SKM-1 treated with dmso at 0.1 percent for 144 hours (cell line): ENCODE measurements at regions not wholly inside any gene's neighbourhood (a gene's known extent, or its start where the extent isn't known, plus 50 kb on each side); places are given as distances from the start of the nearest gene placed in this dataset.

ENCODE experiments used
- DNase-seq: peaks from one replicate; lab custom pipeline; 2025; ENCODE audit not compliant: unreplicated experiment; lab: John Stamatoyannopoulos, UW

DNA sequence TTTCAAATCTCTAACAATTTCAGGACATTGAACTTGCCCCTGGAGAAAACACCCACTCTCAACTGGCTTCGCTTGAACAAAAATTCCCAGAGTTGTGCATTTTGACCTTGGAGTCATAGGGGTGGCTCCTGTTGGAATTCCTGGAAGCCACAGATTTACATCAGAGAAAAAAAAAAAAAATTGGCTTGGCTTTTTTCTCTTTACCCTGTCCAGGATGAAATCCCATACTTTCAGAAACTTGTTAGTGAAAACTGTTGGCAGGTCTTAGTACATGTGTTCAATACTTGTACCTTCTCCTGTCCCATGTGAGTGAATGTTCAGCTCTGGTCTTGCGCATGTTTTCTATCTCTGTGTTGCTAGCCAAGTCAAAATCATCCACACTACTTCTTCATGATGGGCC is 228.8 kb downstream of the TGFB2 start:
- no peak for DNase-seq

DNA sequence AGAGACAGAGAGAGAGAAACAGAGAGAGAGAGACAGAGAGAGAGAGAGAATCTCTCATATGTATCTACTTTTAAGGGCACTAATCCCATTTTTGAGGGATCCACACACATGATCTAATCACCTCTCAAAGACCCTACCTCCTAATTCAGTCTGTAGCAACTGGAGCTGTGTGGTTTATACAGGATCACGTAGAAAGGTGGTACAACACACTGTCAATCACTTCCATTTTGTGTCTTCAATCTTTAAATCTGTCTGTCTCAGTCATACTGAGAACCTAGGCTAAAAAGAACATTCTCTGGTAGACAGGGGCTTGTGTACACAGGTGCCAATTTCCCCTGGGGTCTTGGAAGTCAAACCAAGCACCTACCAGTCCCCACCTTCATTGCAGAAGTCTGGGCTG is 229.9 kb downstream of the TGFB2 start:
- DNase-seq = no peak

GRCh38 chr1:218575856-218576255 is 230.7 kb downstream of the TGFB2 start:
- no peak for DNase-seq

DNA sequence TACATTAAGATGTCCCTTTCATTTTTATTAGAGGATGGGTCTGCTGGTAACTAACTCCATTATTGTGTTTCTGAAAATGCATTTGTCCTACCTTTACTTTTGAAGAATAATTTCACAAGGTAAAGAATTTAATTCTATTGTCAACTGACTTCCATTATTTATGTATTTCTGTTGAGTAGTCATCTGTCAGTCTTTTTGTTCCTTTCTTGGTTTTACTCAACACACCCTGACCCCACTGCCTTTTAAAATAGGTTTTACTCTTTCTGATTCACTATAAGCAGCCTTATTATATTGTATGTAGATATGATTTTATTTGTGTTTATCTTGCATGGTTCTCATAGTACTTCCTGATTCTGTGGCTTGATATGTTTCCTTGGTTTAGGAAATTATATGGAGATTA is 237.5 kb downstream of the TGFB2 start:
- DNase-seq = no peak

DNA sequence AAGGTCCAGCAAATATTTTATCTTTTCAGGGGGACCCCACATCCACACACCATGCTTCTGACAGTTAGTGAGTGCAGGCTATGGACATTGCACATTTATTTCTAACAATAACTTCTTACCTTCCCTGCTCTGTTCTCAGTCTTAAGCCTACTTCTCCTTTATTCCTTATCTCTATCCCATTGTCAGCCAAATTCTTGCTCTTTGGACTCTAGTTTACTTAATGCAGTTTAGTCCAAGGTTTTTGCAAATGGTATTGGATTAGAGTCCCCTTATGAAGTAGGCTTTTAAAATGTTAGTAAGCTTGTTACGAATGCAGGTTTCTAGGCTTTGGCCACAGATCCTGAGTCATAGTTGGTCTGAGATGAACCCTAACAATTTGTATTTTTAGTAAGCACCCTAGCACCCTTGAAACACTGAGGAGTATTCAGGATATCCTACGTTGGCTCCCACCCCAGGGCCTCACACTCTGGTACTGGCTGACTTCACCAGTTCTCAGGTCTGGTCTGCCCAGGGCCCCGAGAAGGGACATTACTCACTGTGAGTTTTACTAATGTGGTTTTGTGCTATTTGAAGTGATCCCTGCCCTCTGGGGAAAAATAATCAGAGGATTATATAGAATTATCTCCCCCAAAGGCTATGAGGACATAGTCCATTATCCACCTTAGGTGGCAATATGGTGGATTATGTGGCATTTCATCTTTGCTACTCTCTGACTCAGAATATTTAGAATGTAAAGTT is 239.5 kb downstream of the TGFB2 start:
- no peak for DNase-seq

DNA sequence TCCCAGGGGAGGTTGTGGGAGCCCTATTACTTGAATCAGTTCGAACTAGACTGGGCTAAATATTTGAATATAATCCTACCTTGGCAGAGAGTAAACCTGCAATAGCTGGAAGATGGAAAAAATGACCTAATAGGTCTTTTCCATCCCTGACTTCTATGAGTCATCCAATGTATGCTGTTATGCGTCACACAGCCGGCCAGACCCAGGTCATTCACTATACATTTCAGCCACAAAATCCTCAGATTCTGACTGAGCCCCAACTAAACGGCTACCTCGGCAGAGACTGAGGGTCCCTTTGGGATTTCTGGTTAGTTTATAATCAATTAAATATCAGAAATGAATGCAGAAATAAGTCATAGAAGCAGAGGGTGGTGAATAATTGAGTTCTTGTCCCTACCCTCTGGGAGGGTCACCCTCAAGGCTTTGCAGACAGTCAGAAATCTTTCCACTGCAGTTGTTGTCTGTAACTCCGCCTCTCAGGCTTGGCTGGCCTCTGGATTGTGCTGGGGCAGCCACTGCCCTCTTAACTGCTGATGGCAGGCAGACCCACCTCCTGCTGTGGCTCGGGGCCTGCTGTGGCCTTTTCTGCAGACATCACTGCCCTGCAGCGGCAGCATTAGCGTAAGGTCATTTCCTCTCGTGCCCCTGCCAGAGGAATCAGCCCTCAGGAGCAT is 240.5 kb downstream of the TGFB2 start:
- no peak for DNase-seq

DNA sequence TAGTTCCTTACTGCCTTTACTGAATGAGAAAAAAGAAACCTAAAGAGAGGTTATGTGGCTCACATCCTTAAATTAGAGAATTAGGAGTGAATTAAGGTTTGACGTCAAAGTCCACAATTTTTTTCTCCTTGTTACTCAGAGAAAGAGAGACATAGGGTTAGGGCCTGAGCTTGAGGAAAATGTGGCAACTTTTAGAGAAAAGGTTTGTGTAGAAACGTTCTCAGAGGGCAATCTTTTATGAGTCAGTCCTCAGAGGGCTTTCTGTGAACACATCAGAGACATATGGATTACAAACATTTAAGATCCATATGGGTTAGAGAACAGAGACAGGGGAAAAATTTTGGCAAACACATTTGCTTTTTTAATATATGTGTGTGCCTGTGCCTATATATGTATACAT is 242.8 kb downstream of the TGFB2 start:
- no peak for DNase-seq

- peak; percentile 84 for DNase-seq
These were observed 243.5 kb downstream of the TGFB2 start for GRCh38 chr1:218588540-218589172.

DNA sequence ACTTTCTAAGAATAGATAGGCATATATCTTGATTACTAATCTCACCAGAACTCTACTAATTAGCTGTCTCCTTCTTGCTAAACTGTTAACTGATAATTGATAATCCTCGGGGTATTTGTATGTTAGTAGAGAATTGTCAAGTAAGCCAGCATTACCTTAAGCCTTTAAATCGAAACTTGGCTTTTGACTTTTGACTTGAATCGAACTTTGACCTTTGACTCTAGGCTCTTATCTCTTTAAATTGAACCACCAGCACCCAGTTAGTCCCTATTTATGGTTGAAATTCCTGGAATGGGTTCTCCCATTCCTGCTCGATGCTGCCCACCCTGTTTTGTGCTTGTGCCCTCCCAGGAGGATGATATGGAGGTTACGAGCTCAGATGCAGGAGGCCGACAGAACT is 244.4 kb downstream of the TGFB2 start:
- DNase-seq = no peak

DNA sequence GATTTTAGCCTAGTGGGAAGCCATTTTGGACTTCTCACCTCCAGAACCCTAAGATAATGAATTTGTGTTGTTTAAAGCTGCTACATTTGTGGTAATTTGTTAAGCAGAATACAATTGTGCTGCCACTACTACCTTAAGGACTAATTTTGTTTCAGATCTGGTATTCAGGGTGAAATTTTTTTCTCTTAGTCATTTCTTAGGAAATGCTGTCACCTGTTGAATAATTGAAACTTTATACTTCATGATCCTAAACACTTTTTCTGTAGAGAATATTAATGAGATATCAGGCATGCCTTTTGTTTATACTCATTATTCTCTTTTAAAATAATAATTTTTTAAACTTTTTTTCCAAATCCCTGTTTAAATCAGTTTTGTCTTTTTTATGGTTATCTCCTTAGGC is 246.8 kb downstream of the TGFB2 start:
- DNase-seq = no peak

DNA sequence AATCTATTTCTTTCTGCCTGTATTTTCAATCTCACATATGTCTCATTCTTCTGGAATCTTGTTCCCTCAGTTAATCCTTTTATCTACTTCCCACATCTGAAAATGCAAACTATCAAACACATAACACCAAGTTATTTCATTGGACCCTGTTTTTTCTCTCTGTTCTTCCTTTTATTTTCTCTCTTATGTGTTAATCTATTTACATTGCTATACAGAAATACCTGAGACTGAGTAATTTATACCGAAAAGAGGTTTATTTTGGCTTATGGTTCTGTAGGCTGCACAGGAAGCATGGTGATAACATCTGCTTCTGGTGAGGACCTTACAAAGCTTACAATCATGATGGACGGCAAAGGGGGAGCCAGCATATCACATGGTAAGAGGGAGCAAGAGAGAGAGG is 247.6 kb downstream of the TGFB2 start:
- DNase-seq = no peak

- DNase-seq = no peak
These were observed 255.8 kb downstream of the TGFB2 start for GRCh38 chr1:218600968-218601367.

- no peak for DNase-seq
These were observed 259.1 kb downstream of the TGFB2 start for GRCh38 chr1:218604217-218604616.

DNA sequence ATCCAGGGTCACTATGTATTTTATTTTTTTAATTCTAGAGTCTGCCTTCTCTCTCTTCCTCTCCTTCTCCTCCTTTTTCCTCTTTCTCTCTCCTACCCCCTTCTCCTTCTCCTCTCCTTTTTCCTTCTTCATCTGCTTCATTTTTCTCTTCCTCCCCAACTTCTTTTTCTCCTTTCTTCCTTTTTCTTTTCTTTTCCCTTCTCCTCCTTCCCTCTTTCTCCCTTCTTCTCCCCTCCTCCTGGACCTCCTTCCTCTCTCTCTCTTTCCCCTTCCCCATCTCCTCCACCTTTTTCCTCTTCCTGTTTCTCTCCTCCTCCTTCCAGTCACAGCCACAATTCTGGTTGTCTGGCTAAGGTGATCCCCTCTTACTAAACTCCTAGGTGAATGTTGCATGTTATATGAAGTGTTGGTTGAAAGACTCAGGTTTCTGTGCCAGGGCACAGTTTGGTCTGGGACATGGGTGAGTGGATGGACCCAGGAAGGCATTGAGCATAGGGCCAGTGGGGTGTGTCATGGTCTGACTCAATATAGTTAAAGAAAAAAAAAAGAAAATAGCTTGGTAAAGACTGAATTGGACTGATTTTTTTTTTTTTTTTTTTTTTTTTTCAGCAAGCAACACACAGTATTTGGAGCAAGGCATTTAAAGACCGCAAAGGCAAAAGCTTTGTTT is 266.9 kb downstream of the TGFB2 start:
- DNase-seq = no peak

GRCh38 chr1:218613105-218613504 is 268.0 kb downstream of the TGFB2 start:
- no peak for DNase-seq

- DNase-seq = no peak
These were observed 268.9 kb downstream of the TGFB2 start for GRCh38 chr1:218614031-218614430.

GRCh38 chr1:218616681-218617080 is 271.5 kb downstream of the TGFB2 start:
- no peak for DNase-seq

DNA sequence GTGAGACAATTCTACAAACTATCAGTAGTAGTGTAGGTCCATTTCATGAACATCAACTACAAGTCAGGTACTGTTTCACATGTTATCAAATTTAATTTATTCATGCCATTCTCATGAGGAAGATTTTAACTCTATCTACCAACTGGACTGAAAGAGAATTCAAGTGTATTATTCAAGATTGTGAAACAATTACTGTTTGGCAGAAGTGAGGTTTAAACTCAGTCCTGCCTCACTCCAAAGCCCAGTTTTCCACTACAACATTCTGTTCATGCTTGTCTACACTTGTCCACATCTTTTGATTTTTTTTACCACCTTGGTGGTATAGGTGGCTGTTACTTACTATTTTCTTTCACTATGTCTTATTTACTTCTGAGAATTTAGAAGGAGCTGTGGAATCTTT is 272.9 kb downstream of the TGFB2 start:
- no peak for DNase-seq

DNA sequence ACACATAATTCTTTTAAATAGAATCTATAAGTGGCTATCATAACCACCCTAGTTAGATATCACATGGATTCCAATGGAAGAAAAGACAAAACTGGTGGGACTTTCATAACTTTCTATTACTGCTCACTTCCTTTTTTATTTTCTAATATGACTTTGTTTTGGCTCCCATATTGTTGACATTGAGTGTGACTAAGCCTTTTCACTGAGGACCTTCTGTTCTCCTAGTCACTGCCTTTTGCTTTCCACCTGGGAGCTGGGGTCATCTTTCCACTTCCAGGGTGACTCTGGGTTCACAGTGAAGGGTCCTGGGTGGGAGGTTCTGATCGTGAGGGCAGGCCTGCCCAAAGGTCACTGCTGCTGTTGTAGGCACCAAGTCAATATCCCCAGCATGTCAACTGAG is 275.8 kb downstream of the TGFB2 start:
- DNase-seq = no peak

- DNase-seq = no peak
These were observed 278.9 kb downstream of the TGFB2 start for GRCh38 chr1:218624052-218624451.

GRCh38 chr1:218625393-218625792 is 280.3 kb downstream of the TGFB2 start:
- DNase-seq = no peak
